ENCODE measurements at regions not wholly inside any gene's neighbourhood (a gene's known extent, or its start where the extent isn't known, plus 50 kb on each side); places are given as distances from the start of the nearest gene placed in this dataset.
"Not testable (repeated sequence)": the region's sequence is repeated elsewhere in the genome, so short reads cannot be mapped to it uniquely, and the experiment has no call there.

GRCh38 chr18:6525604-6526003 is 110.9 kb upstream of the L3MBTL4 start:
- DNase-seq (ENCODE audit: low spot score): no peak

GRCh38 chr18:6537475-6537874 is 122.8 kb upstream of the L3MBTL4 start:
- DNase-seq (ENCODE audit: low spot score): no peak

DNA sequence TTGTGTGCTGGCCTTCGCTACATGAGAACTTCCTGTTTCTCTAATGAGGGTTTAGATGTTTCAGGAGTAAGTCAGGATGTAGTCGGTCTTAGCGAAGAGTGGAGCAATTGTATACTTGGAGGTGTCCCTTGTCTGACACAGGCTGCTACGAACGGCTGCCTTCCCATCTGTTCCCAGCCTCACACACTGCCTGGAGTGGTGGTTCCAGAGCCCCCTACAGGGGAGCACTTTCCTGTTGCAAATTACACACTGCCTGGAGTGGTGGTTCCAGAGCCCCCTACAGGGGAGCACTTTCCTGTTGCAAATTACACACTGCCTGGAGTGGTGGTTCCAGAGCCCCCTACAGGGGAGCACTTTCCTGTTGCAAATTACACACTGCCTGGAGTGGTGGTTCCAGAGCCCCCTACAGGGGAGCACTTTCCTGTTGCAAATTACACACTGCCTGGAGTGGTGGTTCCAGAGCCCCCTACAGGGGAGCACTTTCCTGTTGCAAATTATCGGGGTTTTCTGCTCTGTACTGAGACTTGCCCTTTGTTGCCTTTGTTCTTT is 126.5 kb upstream of the L3MBTL4 start:
- DNase-seq (ENCODE audit: low spot score): not testable (repeated sequence)

DNA sequence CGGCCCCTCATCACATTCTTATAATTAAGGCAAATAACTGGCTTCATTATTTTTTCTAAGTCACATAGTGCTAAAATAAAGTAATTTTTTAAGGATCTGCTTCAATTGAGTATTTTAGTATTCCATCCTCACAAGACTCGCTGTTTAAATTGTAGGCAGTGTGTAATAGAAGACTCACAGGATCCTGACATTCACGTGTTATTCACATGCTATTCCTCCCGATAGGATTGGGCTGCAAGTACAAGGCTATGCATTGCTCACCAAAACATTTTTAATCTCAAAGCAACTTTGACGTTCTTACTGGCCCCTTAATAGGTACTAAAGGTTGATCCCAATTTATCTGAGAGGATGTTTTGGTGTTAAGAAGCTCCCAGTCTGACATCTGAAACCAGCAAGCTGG is 127.6 kb upstream of the L3MBTL4 start:
- DNase-seq (ENCODE audit: low spot score): no peak

GRCh38 chr18:6543330-6543908 is 128.7 kb upstream of the L3MBTL4 start:
- DNase-seq (ENCODE audit: low spot score): no peak

DNA sequence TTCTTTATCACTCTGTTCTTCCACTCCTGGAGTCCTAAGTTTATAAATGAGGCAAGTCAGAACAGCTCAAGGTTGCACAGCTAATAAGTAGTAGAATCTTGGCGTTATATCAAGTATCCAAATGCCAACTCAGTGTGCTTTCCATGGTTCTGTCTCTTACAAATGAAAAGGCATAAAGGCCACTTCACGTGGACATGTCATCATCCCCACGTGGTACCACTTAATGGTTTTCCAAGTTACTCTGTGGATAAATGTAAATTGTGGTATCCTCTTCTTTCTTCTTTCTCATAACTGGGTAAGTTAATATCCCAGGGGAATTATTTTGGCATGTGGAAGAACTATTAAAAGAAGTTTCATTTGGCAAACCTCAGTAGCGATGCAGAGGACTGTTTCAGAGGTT is 131.5 kb upstream of the L3MBTL4 start:
- no peak for DNase-seq (ENCODE audit: low spot score)

GRCh38 chr18:6547476-6547875 is 132.8 kb upstream of the L3MBTL4 start:
- no peak for DNase-seq (ENCODE audit: low spot score)

GRCh38 chr18:6553234-6553900 is 138.7 kb upstream of the L3MBTL4 start:
- DNase-seq (ENCODE audit: low spot score): no peak

GRCh38 chr18:6557057-6557769 is 142.5 kb upstream of the L3MBTL4 start:
- peak; percentile 80 for DNase-seq (ENCODE audit: low spot score)

GRCh38 chr18:6557770-6558248 is 143.1 kb upstream of the L3MBTL4 start:
- DNase-seq (ENCODE audit: low spot score): peak; percentile 53

- no peak for DNase-seq (ENCODE audit: low spot score)
Observed at GRCh38 chr18:6558446-6559156, 143.9 kb upstream of the L3MBTL4 start.

DNA sequence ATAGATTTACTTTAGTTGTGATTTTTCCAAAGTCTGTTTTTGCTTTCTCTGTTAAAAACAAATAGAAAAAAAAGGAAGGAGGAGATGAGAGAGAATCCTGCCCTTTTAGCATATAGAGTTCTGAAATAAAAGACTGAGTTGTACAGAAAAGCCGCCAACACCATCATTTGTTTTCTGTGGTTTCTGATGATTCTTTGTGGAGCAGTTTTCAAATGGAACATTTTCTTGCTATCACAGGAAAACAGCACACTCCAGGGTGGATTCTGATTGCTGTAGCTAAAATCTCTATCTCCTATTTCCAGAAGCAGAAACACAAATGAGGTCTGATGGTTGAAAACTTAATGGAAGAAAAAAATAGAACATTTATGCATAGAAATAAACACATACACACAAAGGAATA is 144.6 kb upstream of the L3MBTL4 start:
- DNase-seq (ENCODE audit: low spot score): no peak

DNA sequence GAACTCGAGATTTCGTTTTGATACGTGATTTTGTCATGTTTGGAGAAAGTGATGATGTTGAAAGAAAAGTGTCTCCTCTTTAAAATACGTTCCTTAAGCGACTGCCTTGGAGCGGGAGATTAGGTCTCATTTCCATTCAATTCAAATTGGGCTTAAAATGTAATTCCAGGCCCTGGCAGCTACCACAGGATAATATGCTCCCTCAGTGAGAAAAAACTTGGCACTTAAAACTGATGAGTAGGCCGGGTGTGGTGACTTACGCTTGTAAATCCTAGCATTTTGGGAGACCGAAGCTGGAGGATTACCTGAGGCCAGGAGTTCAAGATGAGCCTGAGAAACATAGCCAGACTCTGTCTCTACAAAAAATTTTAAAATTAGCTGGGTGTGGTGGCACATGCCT is 146.3 kb upstream of the L3MBTL4 start:
- DNase-seq (ENCODE audit: low spot score): no peak

DNA sequence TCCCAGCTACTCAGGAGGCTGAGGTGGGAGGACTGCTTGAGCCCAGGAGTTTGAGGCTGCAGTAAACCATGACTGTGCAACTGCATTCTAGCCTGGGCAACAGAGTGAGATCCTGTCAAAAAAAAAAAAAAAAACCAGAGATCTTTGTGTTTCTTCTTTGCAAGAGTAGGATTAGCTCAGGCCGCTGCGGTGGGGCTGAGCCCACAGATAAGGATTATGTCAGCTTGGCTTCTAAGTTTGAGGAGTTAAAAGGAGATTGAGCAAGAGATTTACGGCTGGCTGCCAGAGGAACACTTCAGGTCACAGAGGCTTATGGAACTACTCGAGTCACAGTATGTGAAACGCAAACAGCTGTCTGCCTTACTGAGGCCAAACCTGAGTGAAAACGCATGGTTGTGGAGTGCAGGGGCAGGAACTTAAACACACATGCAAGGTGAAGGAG is 146.7 kb upstream of the L3MBTL4 start:
- peak; percentile 74 for DNase-seq (ENCODE audit: low spot score)

DNA sequence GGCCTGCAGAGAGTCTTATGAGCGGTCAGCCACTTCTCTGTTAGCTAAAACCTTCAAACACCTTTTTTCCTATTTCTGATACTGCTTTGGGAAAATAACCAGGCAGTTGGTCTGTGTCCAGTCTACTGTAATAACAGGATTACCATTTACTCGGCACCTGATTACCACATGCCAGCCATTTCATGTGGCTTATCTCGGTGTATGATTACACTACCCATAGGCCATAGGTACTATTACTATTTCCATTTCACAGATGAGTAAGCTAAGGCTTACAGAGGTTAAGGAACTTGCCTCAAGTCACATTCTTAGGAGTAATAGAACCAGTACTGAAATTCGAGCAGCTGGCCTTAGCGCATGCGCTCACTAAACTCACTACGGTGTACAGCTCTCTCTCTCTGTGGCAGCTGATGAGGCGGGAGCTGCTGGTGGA is 147.2 kb upstream of the L3MBTL4 start:
- DNase-seq (ENCODE audit: low spot score): no peak

GRCh38 chr18:6563896-6564295 is 149.2 kb upstream of the L3MBTL4 start:
- DNase-seq (ENCODE audit: low spot score): no peak

- no peak for DNase-seq (ENCODE audit: low spot score)
Observed at GRCh38 chr18:6564950-6565814, 150.5 kb upstream of the L3MBTL4 start.

- DNase-seq (ENCODE audit: low spot score): no peak
Observed at GRCh38 chr18:6565815-6566081, 151.0 kb upstream of the L3MBTL4 start.

- no peak for DNase-seq (ENCODE audit: low spot score)
Observed at GRCh38 chr18:6566338-6566911, 151.7 kb upstream of the L3MBTL4 start.

DNA sequence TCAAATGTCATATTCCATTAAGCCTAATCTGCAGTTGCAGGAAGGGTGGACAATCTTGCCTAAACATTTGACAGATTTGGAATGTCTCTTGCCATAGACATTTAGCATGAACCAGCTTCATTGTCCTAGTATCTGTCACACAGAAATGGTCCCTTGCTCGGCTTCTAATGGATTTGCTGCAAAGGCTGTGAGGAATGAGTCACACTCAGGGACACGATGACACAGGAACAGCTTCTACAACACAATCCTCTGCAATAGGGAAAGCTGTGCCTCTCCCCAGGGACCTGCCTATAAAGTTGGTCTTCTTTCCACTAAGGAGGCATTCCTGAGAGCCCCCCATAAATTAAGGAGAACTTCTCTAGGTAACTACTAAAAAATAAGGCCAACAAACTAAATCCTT is 155.1 kb upstream of the L3MBTL4 start:
- DNase-seq (ENCODE audit: low spot score): no peak

DNA sequence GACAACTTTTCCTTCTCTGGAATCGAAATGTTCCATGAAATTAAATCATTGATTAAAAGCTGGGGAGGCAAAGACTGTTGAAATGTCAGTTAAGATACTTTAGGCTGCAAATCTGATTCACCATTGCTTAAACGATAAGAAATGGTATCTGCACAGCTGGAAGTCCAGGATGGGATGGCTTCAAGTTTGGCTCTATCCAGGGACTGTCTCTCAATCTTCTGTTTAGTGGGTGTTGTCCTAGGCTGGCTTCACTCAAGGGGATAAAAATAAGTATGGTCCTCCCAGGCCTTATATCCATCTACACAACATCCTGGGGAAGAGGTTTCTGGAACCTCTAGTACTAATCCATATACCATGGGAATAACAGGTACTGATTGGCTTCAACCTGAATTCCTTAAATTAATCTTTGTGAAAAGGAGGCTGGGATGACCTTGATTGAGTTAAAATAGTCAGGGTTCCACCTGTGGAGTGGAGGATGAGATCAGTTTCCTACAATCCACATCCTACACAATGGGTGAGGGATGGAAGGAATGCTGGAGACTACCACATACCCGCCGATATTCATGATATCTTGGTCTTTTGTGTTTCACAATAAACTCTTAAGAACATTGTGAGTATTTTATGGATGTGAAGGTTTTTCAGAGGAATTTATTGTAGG is 156.0 kb upstream of the L3MBTL4 start:
- no peak for DNase-seq (ENCODE audit: low spot score)
